GM18867 (cell line): ENCODE measurements at regions not wholly inside any gene's neighbourhood (a gene's known extent, or its start where the extent isn't known, plus 50 kb on each side); places are given as distances from the start of the nearest gene placed in this dataset.
"Not testable (repeated sequence)": the region's sequence is repeated elsewhere in the genome, so short reads cannot be mapped to it uniquely, and the experiment has no call there.

Experiments
- ATAC-seq: cut with Tn5 transposase; IDR thresholded peaks from one replicate; pipeline ENCODE4 v1.9.1; 2021; ENCODE audit warnings: mild to moderate bottlenecking, moderate library complexity; ENCODE audit not compliant: unreplicated experiment

DNA sequence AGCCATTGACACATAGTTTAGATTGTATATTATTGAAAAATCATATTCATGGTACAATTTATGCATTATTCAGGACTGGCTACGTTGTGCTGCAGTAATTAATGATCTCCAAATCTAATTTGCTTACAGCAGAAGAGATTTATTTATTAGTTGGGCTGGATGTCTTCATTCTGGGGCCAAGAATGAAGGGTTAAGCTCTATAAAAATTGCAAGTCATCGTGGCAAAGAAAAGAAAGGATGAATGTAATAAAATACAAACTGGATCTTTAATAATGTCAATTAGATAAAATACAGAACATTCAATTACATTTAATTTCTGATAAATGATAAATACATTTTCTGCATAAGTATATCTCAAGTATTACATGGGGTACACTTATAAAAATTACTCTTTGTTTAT, 151.8 kb upstream of the ANO5 start:
- ATAC-seq: no peak

DNA sequence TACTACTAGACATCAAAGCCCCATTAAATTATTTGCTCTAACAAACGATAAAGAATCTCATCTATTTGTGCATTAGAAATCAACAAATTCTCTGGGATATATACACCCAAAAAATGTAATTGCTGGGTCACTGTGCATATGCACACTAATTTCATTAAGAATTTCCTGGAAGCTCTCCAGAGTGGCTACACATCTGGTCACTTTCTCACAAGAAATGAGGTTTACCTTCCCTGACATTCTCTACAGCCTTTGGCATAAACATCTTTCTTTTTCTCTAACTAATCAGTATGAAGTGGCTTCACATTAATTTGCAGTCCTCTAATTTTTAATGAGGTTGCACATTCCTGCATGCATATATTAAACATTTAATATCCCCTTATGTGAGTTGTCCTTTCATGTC, 150.8 kb upstream of the ANO5 start:
- no peak for ATAC-seq

DNA sequence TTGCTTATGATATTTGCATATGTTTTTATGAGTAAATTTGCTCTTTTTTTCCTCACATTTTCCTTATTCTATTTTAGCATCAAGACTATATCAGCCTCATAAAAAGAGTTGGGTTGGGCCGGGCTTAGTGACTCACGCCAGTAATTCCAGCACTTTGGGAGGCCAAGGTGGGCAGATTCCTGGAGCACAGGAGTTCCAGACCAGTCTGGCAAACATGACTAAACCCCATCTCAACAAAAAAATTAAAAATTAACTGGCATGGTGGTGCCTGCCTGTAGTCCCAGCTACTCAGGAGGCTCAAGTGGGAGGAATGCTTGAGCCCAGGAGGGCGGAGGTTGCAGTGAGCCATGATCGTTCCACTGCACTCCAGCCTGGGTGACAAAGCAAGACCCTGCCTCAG, 148.8 kb upstream of the ANO5 start:
- ATAC-seq: no peak

DNA sequence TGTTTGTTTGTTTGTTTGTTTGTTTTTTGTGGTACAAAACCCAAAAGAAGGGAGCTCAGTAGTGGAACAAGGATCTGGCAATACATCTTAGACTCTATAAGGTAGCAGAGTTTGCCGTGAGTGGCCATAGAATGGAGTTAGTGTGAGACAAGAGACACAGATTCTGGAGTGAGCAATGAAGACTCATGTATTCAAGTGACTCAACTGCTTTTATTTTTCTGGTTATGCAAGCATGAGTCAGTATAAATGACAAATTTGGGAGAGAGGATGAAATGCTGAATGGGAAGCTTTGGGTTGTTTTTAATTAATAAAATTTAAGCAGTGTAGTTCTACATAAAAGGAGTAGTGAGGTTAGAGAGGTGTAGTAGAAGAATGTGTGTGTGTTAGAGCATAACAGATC, 143.6 kb upstream of the ANO5 start:
- ATAC-seq: no peak

DNA sequence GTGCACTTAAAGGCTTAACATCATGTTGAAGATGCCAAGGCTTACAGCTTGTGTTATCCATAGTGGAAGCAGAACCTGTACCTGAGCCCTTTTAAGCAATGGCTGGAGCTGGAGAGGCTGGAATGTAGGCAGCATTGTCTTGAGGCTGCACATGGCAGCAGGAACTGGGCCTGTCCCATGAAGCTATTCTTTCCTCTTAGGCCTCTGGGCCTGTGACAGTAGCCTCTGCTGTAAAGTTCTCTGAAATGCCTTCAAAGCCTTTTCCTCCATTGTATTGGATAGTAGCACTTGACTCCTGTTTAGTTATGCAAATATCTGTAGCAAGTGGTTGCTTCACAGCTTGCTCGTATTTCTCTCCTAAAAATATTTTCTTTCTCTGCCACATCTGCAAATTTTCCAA, 127.4 kb upstream of the ANO5 start:
- ATAC-seq: no peak

DNA sequence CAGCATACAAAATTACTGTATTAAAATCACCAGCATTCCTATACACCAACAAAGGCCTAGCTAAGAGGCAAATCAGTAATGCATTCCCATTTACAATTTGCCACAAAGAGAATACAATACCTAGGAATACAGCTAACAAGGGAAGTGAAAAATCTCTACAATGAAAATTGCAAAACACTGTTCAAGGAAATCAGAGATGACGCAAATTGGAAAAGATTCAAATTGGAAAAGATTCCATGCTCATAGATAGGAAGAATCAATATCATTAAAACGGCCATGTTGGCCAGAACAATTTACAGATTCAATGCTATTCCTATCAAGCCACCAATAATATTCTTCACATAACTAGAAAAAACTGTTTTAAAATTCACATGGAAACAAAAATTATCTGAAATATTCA, 123.0 kb upstream of the ANO5 start:
- no peak for ATAC-seq

DNA sequence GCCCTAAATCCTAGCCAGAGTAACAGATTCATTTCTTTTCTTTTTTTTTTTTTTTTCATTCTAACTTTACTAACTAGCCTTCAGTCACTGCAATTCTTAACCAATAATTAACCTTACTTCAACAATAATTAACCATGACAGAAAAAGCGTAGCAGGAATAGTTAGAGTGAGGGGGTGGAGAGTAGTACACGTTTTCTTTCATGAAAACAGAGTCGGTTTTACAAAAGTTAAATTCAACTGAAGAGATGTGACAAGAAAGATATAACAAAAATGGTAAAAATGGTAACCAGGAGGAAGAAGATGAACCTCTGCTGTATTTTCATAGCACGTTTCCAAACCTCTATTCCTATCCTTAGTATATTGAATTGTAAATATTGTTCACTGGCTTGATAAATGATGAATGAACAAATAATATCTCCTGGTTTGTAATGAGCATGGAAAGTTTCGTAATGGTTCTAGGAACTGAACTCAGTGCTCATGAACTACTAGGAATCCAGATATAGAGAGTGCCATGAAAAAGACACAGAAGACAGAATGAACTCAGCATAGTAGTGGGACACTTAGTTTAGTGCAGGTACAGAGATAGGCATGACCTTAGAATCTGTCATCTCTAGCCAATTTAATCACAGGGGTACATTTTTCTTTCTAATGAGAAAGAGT, 116.5 kb upstream of the ANO5 start:
- no peak for ATAC-seq

DNA sequence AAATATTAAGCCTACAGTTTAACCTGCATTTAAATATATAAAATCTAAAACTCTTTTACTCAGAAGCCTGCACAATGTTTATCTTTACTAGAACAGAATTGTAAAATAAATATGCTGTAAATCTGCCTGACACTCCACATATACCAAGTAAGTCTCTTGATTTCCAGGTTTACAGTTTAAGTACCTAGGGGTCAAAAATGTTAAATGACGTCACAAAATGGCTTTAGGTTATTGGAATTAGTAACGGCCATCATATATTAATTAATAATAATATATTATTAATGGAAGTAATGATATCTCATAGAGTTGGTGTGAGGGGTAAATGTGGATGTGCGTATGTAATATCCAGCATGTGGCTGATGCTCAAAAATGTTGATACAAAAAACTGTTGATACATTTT, 114.8 kb upstream of the ANO5 start:
- ATAC-seq: no peak

GRCh38 chr11:22079133-22079872, 113.6 kb upstream of the ANO5 start:
- ATAC-seq: no peak

GRCh38 chr11:22082178-22082577, 110.7 kb upstream of the ANO5 start:
- no peak for ATAC-seq

- ATAC-seq: no peak
Measured at GRCh38 chr11:22082788-22083187, 110.1 kb upstream of the ANO5 start.

DNA sequence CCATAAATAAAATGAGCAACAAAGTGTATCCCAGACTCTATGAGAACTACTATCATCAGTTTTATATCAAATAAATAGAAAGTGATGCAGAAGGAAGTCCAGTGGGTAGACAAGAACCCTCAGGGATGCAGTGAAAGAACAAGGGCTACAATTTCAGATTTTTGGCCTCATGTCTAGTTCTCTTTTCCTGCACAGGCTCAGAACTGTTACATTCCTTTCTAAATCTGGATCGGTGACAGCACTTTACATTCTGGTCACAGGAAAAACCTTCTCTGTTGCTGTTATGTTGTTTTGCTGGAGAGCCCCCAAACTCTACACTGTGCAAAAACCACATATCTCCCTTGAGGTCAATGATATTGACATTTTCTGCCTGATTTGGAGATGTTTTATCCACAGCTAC, 108.8 kb upstream of the ANO5 start:
- no peak for ATAC-seq

GRCh38 chr11:22084564-22084963, 108.3 kb upstream of the ANO5 start:
- ATAC-seq: no peak

DNA sequence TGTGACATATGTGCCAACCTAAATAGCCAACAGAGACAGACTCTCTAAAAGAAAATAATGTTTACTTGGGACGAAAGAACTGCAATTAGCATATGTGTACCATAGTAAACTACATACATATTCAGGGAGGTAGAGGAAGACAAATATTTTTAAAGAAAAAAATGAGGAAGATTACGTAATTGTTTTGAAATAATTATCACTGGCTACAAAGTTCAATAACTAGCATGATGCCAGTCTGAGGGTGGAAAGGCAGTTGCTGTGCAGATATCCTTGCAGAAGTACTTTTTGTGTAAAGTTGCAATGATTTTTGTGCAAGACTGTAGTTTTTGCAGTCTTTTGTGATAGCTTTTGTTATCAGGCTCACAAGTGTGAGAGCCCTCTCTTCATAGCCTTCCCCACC, 103.3 kb upstream of the ANO5 start:
- no peak for ATAC-seq

- ATAC-seq: no peak
Measured at GRCh38 chr11:22106566-22106965, 86.3 kb upstream of the ANO5 start.

- no peak for ATAC-seq
Measured at GRCh38 chr11:22115470-22116029, 77.3 kb upstream of the ANO5 start.

DNA sequence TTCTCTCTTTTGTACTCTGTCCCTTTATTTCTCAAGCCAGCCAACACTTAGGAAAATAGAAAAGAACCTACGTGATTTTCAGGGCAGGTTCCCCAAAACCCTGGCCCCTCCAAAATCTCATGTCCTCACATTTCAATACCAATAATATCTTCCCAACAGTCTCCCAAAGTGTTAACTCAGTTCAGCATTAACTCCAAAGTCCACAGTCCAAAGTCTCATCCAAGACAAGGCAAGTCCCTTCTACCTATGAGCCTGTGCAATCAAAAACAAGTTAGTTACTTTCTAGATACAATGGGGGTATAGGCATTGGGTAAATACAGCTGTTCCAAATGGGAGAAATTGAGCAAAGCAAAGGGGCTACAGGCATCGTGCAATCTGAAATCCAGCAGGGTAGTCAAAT, 64.9 kb upstream of the ANO5 start:
- not testable (repeated sequence) for ATAC-seq

- ATAC-seq: peak; percentile 77
Measured at GRCh38 chr11:22130462-22131053, 62.3 kb upstream of the ANO5 start.

DNA sequence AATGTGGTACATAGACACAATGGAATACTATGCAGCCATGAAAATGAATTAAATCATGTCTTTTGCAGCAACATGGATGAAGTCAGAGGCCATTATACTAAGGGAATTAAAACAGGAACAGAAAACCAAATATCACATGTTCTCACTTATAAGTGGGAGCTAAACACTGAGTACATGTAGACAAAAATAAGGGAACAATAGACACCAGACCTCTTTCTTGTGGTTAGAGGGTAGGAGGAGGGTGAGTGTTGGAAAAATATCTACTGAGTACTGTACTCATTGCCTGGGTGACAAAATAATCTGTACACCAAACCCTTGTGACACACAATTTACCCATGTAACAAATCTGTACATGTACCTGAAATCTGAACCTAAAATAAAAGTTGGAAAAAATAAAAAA, 59.1 kb upstream of the ANO5 start:
- no peak for ATAC-seq

- ATAC-seq: no peak
Measured at GRCh38 chr11:22138264-22138663, 54.6 kb upstream of the ANO5 start.
